ENCODE measurements at regions not wholly inside any gene's neighbourhood (a gene's known extent, or its start where the extent isn't known, plus 50 kb on each side); places are given as distances from the start of the nearest gene placed in this dataset.

DNA sequence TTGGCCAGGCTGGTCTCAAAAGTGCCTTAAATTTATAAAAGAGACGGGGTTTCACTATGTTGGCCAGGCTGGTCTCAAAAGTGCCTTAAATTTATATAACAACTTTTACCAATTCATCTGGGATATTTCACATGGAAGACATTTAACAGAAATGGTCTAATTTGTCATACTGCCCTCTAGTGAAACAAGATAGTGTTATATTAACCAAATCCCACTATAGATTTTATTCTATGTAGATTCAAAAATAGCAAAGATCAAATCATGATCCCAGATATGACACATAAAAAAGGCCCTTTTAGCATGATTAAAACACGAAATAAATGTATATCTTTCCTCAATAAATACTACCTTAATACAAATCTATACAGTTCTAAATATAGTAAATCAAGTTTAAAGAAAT is 102.8 kb upstream of the TFAP2D start:
- peak; percentile 10 for DNase-seq (ENCODE audit: low read depth)

DNA sequence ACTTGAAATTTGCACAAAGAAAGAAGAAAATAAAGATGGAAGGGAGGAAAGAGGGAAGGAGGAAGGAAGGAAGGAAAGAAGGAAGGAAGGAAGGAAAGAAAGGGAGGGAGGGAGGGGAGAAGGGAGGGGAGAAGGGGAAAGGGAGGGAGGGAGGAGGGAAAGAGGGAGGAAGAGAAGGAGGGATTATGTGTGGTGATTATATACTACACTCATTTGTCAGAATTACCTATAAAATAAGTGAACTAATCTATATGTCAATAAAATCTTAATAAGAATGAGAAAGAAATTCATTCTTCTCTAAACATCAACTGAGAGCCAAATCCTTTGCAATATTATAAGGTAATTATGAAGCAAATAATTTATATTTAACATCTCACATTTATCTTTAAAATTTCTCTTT is 77.9 kb upstream of the TFAP2D start:
- DNase-seq (ENCODE audit: low read depth), result no peak

DNA sequence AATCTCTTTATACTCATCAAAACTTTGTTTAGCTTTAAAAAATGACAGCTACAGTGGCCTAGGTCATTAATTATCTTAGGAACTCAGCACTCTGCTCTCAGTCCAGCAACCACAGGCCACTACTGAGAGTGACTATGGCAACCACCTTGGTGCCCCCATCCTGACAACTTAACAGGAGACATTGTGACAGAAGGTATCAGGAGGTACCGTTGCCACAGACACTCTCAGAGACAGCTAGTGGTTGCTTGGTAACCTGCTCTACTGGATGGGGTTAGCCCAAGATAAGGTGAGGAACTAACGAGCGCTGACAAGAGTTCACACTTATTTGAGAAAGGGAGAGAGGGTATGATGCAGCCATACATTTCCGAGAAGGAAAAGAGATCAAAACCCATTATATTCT is 76.1 kb upstream of the TFAP2D start:
- no peak for DNase-seq (ENCODE audit: low read depth)

DNA sequence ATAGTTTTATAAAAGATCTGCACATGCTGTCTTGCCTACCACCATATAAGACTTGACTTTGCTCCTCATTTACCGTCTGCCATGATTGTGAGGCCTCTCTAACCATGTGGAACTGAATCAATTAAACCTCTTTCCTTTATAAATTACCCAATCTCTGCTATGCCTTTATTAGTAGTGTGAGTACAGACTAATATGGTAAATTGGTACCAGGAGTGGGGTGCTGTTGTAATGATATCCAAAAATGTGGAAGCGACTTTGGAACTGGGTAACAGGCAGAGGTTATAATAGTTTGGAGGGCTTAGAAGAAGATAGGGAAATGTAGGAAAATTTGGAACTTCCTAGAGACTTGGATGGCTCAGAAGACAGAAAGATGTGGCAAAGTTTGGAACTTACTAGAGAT is 64.2 kb upstream of the TFAP2D start:
- DNase-seq (ENCODE audit: low read depth), result no peak

DNA sequence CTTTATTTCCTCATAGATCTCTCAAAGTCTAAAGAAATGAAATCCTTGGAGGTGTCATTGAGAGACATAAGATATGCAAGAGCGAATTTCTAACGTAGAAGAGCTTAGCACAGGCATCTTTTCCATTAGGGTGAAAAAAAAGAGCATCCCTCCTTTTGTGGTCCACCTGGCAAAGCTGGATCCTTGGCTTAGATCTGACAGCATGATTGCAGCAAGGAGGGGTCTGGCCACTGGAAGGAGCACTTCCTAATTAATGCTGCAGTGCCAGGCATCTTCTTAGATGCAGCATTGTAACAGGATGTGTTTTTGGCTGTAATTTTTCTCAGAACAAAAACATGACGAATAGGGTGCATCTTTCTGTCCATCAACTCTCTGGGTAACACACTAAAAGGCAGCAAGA is 60.1 kb upstream of the TFAP2D start:
- no peak for DNase-seq (ENCODE audit: low read depth)

DNA sequence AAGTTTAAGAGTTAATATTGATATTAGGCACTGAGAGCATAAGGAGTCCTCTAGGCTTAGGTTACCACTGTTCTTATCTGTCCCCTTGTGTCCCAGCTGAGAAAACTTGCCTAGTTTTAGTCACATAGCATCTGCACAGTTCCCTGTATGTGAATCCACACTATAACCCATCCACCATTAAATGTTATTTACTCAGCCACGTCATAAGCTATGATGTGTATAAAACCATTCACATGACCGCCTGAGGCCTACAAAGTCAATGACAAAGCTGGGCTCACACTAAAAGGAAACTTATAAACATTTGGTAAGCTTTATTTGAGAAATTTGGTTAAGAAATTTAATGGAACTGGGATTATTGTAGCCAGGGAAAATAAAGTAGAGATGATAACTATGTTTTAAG is 59.2 kb upstream of the TFAP2D start:
- DNase-seq (ENCODE audit: low read depth), result peak; percentile 22

DNA sequence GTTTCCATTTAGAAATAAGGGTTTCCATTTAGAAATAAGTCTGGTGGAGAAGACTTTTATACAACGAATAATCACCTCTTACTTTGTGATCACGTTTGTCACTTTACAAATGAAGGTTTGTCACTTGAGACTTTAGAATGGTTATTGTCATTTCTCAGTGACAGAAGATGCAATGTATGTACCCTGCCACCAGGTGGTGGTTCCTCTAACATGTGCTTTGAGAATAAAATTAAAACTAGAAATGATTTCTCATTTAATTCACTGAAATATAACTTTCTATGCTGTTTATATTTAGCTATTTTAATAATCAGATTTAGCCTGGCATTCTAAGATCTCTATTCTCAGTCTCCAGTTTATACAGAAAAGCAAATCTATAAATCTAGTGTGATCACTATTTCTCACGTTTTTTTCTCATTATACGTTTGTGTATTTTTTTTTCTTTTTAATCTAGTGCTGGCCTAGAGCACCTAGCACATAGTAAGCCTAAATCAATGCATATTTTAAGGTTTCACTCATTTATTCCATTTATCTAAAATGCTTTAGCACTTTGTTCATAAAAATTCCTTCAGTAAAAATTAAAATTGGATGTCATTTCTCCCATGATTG is 57.4 kb upstream of the TFAP2D start:
- DNase-seq (ENCODE audit: low read depth), result peak; percentile 33

DNA sequence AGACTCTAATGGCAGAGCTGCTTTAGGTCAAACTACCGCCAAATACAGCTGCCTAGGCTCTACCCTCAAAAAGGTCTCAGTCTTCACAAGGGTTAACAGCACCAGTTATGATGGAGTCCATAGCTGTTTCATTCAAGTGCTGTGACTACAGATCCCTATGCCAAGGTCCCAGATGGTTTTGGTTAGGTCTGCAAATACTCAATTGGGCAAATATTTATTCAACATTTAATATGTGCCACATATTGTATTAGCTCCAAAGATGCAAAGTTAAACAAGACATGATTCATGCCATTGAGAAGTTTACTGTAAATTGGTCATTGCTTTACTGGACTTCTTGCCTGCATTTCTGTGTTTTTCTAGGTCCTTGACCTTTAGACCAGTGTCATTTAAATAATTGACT is 55.8 kb upstream of the TFAP2D start:
- DNase-seq (ENCODE audit: low read depth), result peak; percentile 7

DNA sequence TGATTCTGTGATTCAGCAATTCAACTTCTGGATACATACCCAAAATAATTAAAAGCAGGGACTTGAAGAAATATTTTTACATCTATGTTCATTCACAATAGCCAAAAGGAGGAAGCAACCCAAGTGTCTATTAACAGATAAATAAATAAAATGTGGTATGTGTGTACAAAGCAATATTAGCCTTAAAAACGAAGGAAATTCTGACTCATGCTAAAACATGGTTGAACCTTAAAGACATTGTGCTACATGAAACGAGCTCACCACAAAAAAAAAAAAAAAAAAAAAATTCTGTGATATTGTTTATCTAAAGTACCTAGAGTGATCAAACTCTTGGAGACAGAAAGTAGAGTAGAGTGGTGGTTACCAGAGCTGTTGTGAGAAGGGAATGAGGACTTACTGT is 54.8 kb upstream of the TFAP2D start:
- peak; percentile 12 for DNase-seq (ENCODE audit: low read depth)

DNA sequence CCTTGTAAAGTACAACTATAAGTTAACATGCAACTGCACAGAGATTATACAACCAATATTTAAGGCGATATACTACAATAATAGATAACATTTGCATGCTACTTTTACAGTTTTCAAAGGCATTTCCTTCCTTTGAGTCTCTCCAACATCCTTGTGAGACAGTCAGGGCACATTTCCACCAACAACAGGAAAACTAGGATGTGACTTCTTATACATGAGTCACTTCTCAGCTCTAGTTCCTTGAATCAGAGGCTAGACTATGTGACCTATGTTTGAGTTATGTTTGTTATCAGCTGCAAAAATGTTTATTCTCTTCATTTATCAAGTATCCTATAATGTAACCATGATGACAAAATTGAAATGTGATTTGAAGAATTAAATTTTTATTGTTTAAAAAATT is 51.7 kb upstream of the TFAP2D start:
- peak; percentile 30 for DNase-seq (ENCODE audit: low read depth)

Measured in M059J (cell line).